ENCODE measurements at regions not wholly inside any gene's neighbourhood (a gene's known extent, or its start where the extent isn't known, plus 50 kb on each side); places are given as distances from the start of the nearest gene placed in this dataset.

- DNase-seq (ENCODE audit: low spot score) (no peak), ATAC-seq (no peak)
- POLR2A ChIA-PET = no interaction called here
- peaks cover 7% of the 10 kb centered on the region for H3K4me1 Mint-ChIP-seq
- H3K27me3 Mint-ChIP-seq (ENCODE audit: low read depth) = peaks cover 2% of the 10 kb centered on the region; the same call in 1 of the 2 replicates
- H3K27ac Mint-ChIP-seq = no peak overlapping the region
- no peak for TF ChIP-seq NFYB (CRISPR knock-in tag; conservative IDR thresholded peaks at IDR 0.05; ENCODE audit: low read depth)
- no peak for TF ChIP-seq CREM (CRISPR knock-in tag; IDR thresholded peaks at IDR 0.05)
- no peak for TF ChIP-seq SMAD3 (CRISPR knock-in tag; IDR thresholded peaks at IDR 0.05; ENCODE audit: borderline replicate concordance)
- TF ChIP-seq RORB (CRISPR knock-in tag; IDR thresholded peaks at IDR 0.05) = no peak
- TF ChIP-seq ZNF281 (CRISPR knock-in tag; IDR thresholded peaks at IDR 0.05) = no peak
- TF ChIP-seq HMGXB4 (CRISPR knock-in tag; IDR thresholded peaks at IDR 0.05) = no peak
- TF ChIP-seq TP53 (CRISPR knock-in tag; IDR thresholded peaks at IDR 0.05) = no peak
- no peak for TF ChIP-seq ZNF138 (CRISPR knock-in tag; conservative IDR thresholded peaks at IDR 0.05)
- TF ChIP-seq NR1H2 (CRISPR knock-in tag; IDR thresholded peaks at IDR 0.05) = no peak
- TF ChIP-seq ZNF532 (CRISPR knock-in tag; IDR thresholded peaks at IDR 0.05; ENCODE audit: borderline replicate concordance) = no peak
- no peak for TF ChIP-seq FOXJ3 (CRISPR knock-in tag; IDR thresholded peaks at IDR 0.05; ENCODE audit: borderline replicate concordance)
- no peak for TF ChIP-seq NFATC4 (CRISPR knock-in tag; IDR thresholded peaks at IDR 0.05)
- TF ChIP-seq SP1 (CRISPR knock-in tag; conservative IDR thresholded peaks at IDR 0.05) = no peak
- no peak for TF ChIP-seq FOXP1 (CRISPR knock-in tag; IDR thresholded peaks at IDR 0.05; ENCODE audit: borderline replicate concordance)
- no peak for TF ChIP-seq GTF2I (CRISPR knock-in tag; conservative IDR thresholded peaks at IDR 0.05)
- H3K36me3 Mint-ChIP-seq = peaks cover 59% of the 10 kb centered on the region
- H3K9me3 Mint-ChIP-seq = peaks cover 69% of the 10 kb centered on the region
- CTCF ChIA-PET = no interaction called here
- H3K4me3 Mint-ChIP-seq = no peak overlapping the region
Observed at GRCh38 chr12:127720334-127720733, 546.6 kb upstream of the TMEM132C start.

- POLR2A ChIA-PET = no interaction called here
- Mint-ChIP-seq H3K27ac (no peak overlapping the region), H3K4me1 (no peaks in the 10 kb centered on the region), H3K36me3 (peaks cover 55% of the 10 kb centered on the region), H3K4me3 (no peak overlapping the region), H3K9me3 (peaks cover 71% of the 10 kb centered on the region), H3K27me3 (ENCODE audit: low read depth) (peaks cover 5% of the 10 kb centered on the region; the same call in 1 of the 2 replicates)
- DNase-seq (ENCODE audit: low spot score) (no peak), ATAC-seq (no peak)
- CTCF ChIA-PET = interaction anchor here (1.2 kb wide), 1 partner anchor 12 kb away, joined by 4 read pairs; no protein-coding TSS in a partner anchor
- no peak for TF ChIP-seq E2F1 (CRISPR knock-in tag; IDR thresholded peaks at IDR 0.05)
- TF ChIP-seq CTCF (IDR thresholded peaks at IDR 0.05) = no peak
- TF ChIP-seq ZNF317 (CRISPR knock-in tag; IDR thresholded peaks at IDR 0.05; ENCODE audit: borderline replicate concordance, low read depth) = no peak
- no peak for TF ChIP-seq E2F5 (CRISPR knock-in tag; IDR thresholded peaks at IDR 0.05)
- no peak for TF ChIP-seq FOXP4 (CRISPR knock-in tag; IDR thresholded peaks at IDR 0.05)
- no peak for TF ChIP-seq KAT7 (CRISPR knock-in tag; IDR thresholded peaks at IDR 0.05; ENCODE audit: borderline replicate concordance)
- TF ChIP-seq NR2C2 (CRISPR knock-in tag; IDR thresholded peaks at IDR 0.05) = no peak
Observed at GRCh38 chr12:127722611-127723010, 544.4 kb upstream of the TMEM132C start.
